B cell (primary cell): ENCODE measurements at regions not wholly inside any gene's neighbourhood (a gene's known extent, or its start where the extent isn't known, plus 50 kb on each side); places are given as distances from the start of the nearest gene placed in this dataset.

Experiments used
- CTCF ChIP-seq: fragments of 200-600 bp; IDR thresholded peaks from one replicate; pipeline ENCODE4 v1.8.0; 2022; ENCODE audit warnings: antibody characterized with exemption, mild to moderate bottlenecking
- EZH2 ChIP-seq: IDR thresholded peaks from 2 replicates; pipeline ENCODE4 v1.6.1; 2012; ENCODE audit warnings: borderline replicate concordance, low read depth, mild to moderate bottlenecking, moderate library complexity, low read length; ENCODE audit not compliant: insufficient read depth, poor library complexity, severe bottlenecking

- no peak for TF ChIP-seq CTCF
- TF ChIP-seq EZH2, result no peak
Observed at GRCh38 chr1:221801251-221801661, 59.4 kb upstream of the DUSP10 start.
